ENCODE measurements at regions not wholly inside any gene's neighbourhood (a gene's known extent, or its start where the extent isn't known, plus 50 kb on each side); places are given as distances from the start of the nearest gene placed in this dataset.

GRCh38 chr13:99640260-99640659, 139.0 kb downstream of the TM9SF2 start:
- no peak overlapping the region for H3K27ac ChIP-seq (ENCODE audit: low read depth, low read length)
- no peak overlapping the region for H3K18ac ChIP-seq (ENCODE audit: extremely low read depth, low read length)
- no peak overlapping the region for H3K14ac ChIP-seq (ENCODE audit: insufficient read length)
- no peak overlapping the region for H4K5ac ChIP-seq (ENCODE audit: insufficient read length, low read depth, low read length)
- no peaks in the 10 kb centered on the region for H3K4me1 ChIP-seq (replicated peaks in 1 of 4; ENCODE audit: control insufficient read depth in 3 of 4, insufficient read depth in 4 of 4, low read length in 3 of 4)
- no peak overlapping the region for H3K4ac ChIP-seq (replicated peaks; ENCODE audit: insufficient read length, low read depth, low read length)
- no peak overlapping the region for H3K9ac ChIP-seq (replicated peaks in 1 of 4; ENCODE audit: extremely low read depth in 1 of 4, low read depth in 3 of 4, low read length in 3 of 4)
- H3K79me1 ChIP-seq (ENCODE audit: low read depth, low read length): no peaks in the 10 kb centered on the region; the same call in 1 of the 2 replicates
- H4K8ac ChIP-seq (ENCODE audit: extremely low read depth, insufficient read depth, low read length): no peak overlapping the region
- no peak overlapping the region for H3K23ac ChIP-seq (ENCODE audit: insufficient read length)
- H2BK20ac ChIP-seq (ENCODE audit: low read length): no peak overlapping the region
- DNase-seq (ENCODE audit: low read depth in 1 of 2, low spot score in 2 of 2) (no peak), FAIRE-seq (no peak)
- H2BK5ac ChIP-seq (ENCODE audit: low read depth, low read length): no peak overlapping the region
- no peak for TF ChIP-seq SAP30 (IDR thresholded peaks at IDR 0.05; ENCODE audit: insufficient read depth, insufficient replicate concordance, low read length)
- no peak for TF ChIP-seq SP4 (IDR thresholded peaks at IDR 0.05; ENCODE audit: low read length)
- no peaks in the 10 kb centered on the region for H3K36me3 ChIP-seq (ENCODE audit: control insufficient read depth in 2 of 4, insufficient read depth in 4 of 4, low read length in 3 of 4)
- H3K4me2 ChIP-seq (ENCODE audit: insufficient read depth in 1 of 2, low read depth in 2 of 2, low read length in 2 of 2): no peak overlapping the region
- H3K23me2 ChIP-seq (ENCODE audit: low read depth, low read length): no peaks in the 10 kb centered on the region
- H2AFZ ChIP-seq (ENCODE audit: low read length): no peak overlapping the region
- H3K9me3 ChIP-seq (ENCODE audit: insufficient read depth in 2 of 2, low read depth in 1 of 2, low read length in 1 of 2): no peaks in the 10 kb centered on the region
- no peak overlapping the region for H4K91ac ChIP-seq (replicated peaks; ENCODE audit: insufficient read length, low read length)
- H4K20me1 ChIP-seq (replicated peaks in 1 of 2; ENCODE audit: control insufficient read depth in 1 of 2, insufficient read depth in 2 of 2, low read length in 2 of 2): no peaks in the 10 kb centered on the region
- ChIA-PET CTCF (ENCODE audit: partially characterized antibody) (interaction anchor here (0.9 kb wide), 1 partner anchor 16 kb away, joined by 4 read pairs; no protein-coding TSS in a partner anchor), POLR2A (ENCODE audit: partially characterized antibody) (no interaction called here)
- no peak overlapping the region for H2BK120ac ChIP-seq (replicated peaks; ENCODE audit: low read depth, low read length)
- H2AK5ac ChIP-seq (ENCODE audit: low read depth, low read length): no peak overlapping the region
- no peak overlapping the region for H3K4me3 ChIP-seq (ENCODE audit: extremely low read depth in 1 of 4, insufficient read depth in 2 of 4, low read depth in 3 of 4, low read length in 4 of 4)
- no peaks in the 10 kb centered on the region for H3K79me2 ChIP-seq (ENCODE audit: control insufficient read depth in 1 of 2, insufficient read depth in 2 of 2, low read length in 2 of 2)
- WGBS, 2 experiments (ENCODE audit: extremely low coverage in 1 of 2, insufficient coverage in 1 of 2, insufficient read length in 1 of 2, insufficient replicate concordance in 2 of 2, low coverage in 1 of 2, low lambda C conversion rate in 2 of 2, missing lambda C conversion rate in 1 of 2): 90% methylated on average over 3 of the region's 3 CpGs; no CpG with 5 or more reads in 1 of the 2 experiments
- no peak overlapping the region for H2BK12ac ChIP-seq (ENCODE audit: low read depth, low read length)
- H2BK15ac ChIP-seq (ENCODE audit: low read length): no peak overlapping the region
- H3K56ac ChIP-seq (replicated peaks; ENCODE audit: insufficient read length, low read depth, low read length): no peak overlapping the region
- H3K27me3 ChIP-seq (replicated peaks in 1 of 4; ENCODE audit: control insufficient read depth in 3 of 4, extremely low read depth in 1 of 4, insufficient read depth in 3 of 4, low read length in 3 of 4): no peaks in the 10 kb centered on the region

Measured in H1 (cell line).